H9 (cell line): ENCODE measurements at regions not wholly inside any gene's neighbourhood (a gene's known extent, or its start where the extent isn't known, plus 50 kb on each side); places are given as distances from the start of the nearest gene placed in this dataset.

Experiments used
- DNase-seq: peaks from one replicate; pipeline ENCODE4 v3.0.0-alpha.2; 2017
- H2AFZ ChIP-seq: one replicate; pipeline ENCODE4 v1.6.1; 2013; ENCODE audit warnings: mild to moderate bottlenecking, low read length, control low read depth, moderate library complexity
- H2AK5ac ChIP-seq: 2 replicates; pipeline ENCODE4 v1.6.1; 2013; ENCODE audit warnings: low read length, control low read depth, mixed read lengths; ENCODE audit not compliant: insufficient read length
- H2BK120ac ChIP-seq: one replicate; pipeline ENCODE4 v1.6.1; 2013; ENCODE audit warnings: low read depth, mild to moderate bottlenecking, low read length, control low read depth, inconsistent platforms; ENCODE audit not compliant: poor library complexity, severe bottlenecking
- H2BK12ac ChIP-seq: 2 replicates; pipeline ENCODE4 v1.6.1; 2013; ENCODE audit warnings: low read length, control low read depth, mixed read lengths, low read depth; ENCODE audit not compliant: insufficient read length
- H2BK15ac ChIP-seq: 2 replicates; pipeline ENCODE4 v1.6.1; 2013; ENCODE audit warnings: low read depth, low read length, control low read depth
- H2BK20ac ChIP-seq: one replicate; pipeline ENCODE4 v1.6.1; 2013; ENCODE audit warnings: low read depth, mild to moderate bottlenecking, low read length, control low read depth, inconsistent platforms; ENCODE audit not compliant: poor library complexity, severe bottlenecking
- H2BK5ac ChIP-seq: 2 replicates; pipeline ENCODE4 v1.6.1; 2013; ENCODE audit warnings: low read length, control low read depth, mixed read lengths; ENCODE audit not compliant: insufficient read length
- H3K14ac ChIP-seq: 2 replicates; pipeline ENCODE4 v1.6.1; 2013; ENCODE audit warnings: low read length, control low read depth; ENCODE audit not compliant: insufficient read depth
- H3K18ac ChIP-seq: 2 replicates; pipeline ENCODE4 v1.6.1; 2013; ENCODE audit warnings: low read depth, mild to moderate bottlenecking, mixed read lengths, low read length, control low read depth; ENCODE audit not compliant: insufficient read length
- H3K23ac ChIP-seq: 2 replicates; pipeline ENCODE4 v1.6.1; 2013; ENCODE audit warnings: low read length, control low read depth, mixed read lengths, low read depth; ENCODE audit not compliant: insufficient read length
- H3K23me2 ChIP-seq: 2 replicates; pipeline ENCODE4 v1.6.1; 2013; ENCODE audit warnings: low read depth, mild to moderate bottlenecking, mixed read lengths, low read length, control low read depth; ENCODE audit not compliant: insufficient read length, poor library complexity, severe bottlenecking
- H3K27ac ChIP-seq: 2 replicates; pipeline ENCODE4 v1.5.1; 2013; ENCODE audit warnings: low read length, control low read depth, mixed read lengths, low read depth; ENCODE audit not compliant: insufficient read length
- H3K27me3 ChIP-seq: 2 replicates; pipeline ENCODE4 v1.6.1; 2013; ENCODE audit warnings: low read length, control low read depth, inconsistent platforms; ENCODE audit not compliant: insufficient read depth
- H3K4ac ChIP-seq: 2 replicates; pipeline ENCODE4 v1.6.1; 2013; ENCODE audit warnings: low read depth, mild to moderate bottlenecking, control low read depth, inconsistent platforms, low read length, moderate library complexity
- H3K4me1 ChIP-seq: 2 replicates; pipeline ENCODE4 v1.6.1; 2013; ENCODE audit warnings: low read length, control low read depth, inconsistent platforms; ENCODE audit not compliant: insufficient read depth
- H3K4me2 ChIP-seq: 2 replicates; pipeline ENCODE4 v1.6.1; 2013; ENCODE audit warnings: low read length, control low read depth, mixed read lengths; ENCODE audit not compliant: insufficient read length, insufficient read depth
- H3K56ac ChIP-seq: 2 replicates; pipeline ENCODE4 v1.6.1; 2013; ENCODE audit warnings: low read depth, mild to moderate bottlenecking, mixed read lengths, low read length, control low read depth; ENCODE audit not compliant: insufficient read length
- H3K79me1 ChIP-seq: 2 replicates; pipeline ENCODE4 v1.6.1; 2013; ENCODE audit warnings: low read depth, mild to moderate bottlenecking, moderate library complexity, low read length, control low read depth, inconsistent platforms; ENCODE audit not compliant: insufficient read depth, poor library complexity, severe bottlenecking
- H3K79me2 ChIP-seq: 2 replicates; pipeline ENCODE4 v1.6.1; 2013; ENCODE audit warnings: low read length, control low read depth, inconsistent platforms; ENCODE audit not compliant: insufficient read depth
- H3K9ac ChIP-seq: 2 replicates; pipeline ENCODE4 v1.6.1; 2013; ENCODE audit warnings: low read length, control low read depth, mixed read lengths; ENCODE audit not compliant: insufficient read length; ENCODE audit errors: extremely low read depth
- H3K9me3 ChIP-seq: one replicate; pipeline ENCODE4 v1.6.1; 2013; ENCODE audit warnings: low read depth, low read length, inconsistent platforms; ENCODE audit not compliant: control insufficient read depth
- H3T11ph ChIP-seq: one replicate; pipeline ENCODE4 v1.6.1; 2013; ENCODE audit warnings: mild to moderate bottlenecking, low read length, control low read depth, inconsistent platforms
- H4K20me1 ChIP-seq: one replicate; pipeline ENCODE4 v1.6.1; 2013; ENCODE audit not compliant: control insufficient read depth, insufficient read length, insufficient read depth
- H4K5ac ChIP-seq: 2 replicates; pipeline ENCODE4 v1.6.1; 2013; ENCODE audit warnings: low read depth, mild to moderate bottlenecking, mixed read lengths, low read length, control low read depth; ENCODE audit not compliant: insufficient read length
- H4K8ac ChIP-seq: replicated peaks from 2 replicates; pipeline ENCODE4 v1.6.1; 2013; ENCODE audit warnings: low read length, control low read depth, mixed read lengths, low read depth; ENCODE audit not compliant: insufficient read length
- H4K91ac ChIP-seq: 2 replicates; pipeline ENCODE4 v1.6.1; 2013; ENCODE audit warnings: low read depth, mild to moderate bottlenecking, moderate library complexity, mixed read lengths, low read length, control low read depth; ENCODE audit not compliant: insufficient read length
- H3K27ac Mint-ChIP-seq, 3 experiments: 2 replicates in 2 of 3; 3 replicates in 1 of 3; pipeline ENCODE4 v1.8.0; 2020 to 2021; ENCODE audit warnings: mixed read lengths in 3 of 3, mild to moderate bottlenecking in 1 of 3, moderate library complexity in 1 of 3
- H3K27me3 Mint-ChIP-seq: 2 replicates; pipeline ENCODE4 v1.8.0; 2021; ENCODE audit warnings: low read depth, mild to moderate bottlenecking, moderate library complexity, mixed read lengths
- H3K36me3 Mint-ChIP-seq, 3 experiments: 2 replicates in 2 of 3; 3 replicates in 1 of 3; pipeline ENCODE4 v1.8.0; 2020 to 2021; ENCODE audit warnings: low read depth in 3 of 3, mixed read lengths in 3 of 3; ENCODE audit not compliant: insufficient read depth in 1 of 3
- H3K4me1 Mint-ChIP-seq, 2 experiments: 2 replicates each; pipeline ENCODE4 v1.8.0; 2020; ENCODE audit warnings: mixed read lengths in 2 of 2
- H3K4me3 Mint-ChIP-seq, 2 experiments: 2 replicates in 1 of 2; 3 replicates in 1 of 2; pipeline ENCODE4 v1.8.0; 2020 to 2021; ENCODE audit warnings: mild to moderate bottlenecking in 2 of 2, mixed read lengths in 2 of 2, moderate library complexity in 1 of 2
- H3K9me3 Mint-ChIP-seq, 2 experiments: 2 replicates in 1 of 2; 3 replicates in 1 of 2; pipeline ENCODE4 v1.8.0; 2020; ENCODE audit warnings: mild to moderate bottlenecking in 2 of 2, mixed read lengths in 2 of 2, moderate library complexity in 1 of 2
- CTCF ChIP-seq: fragments of 200-600 bp; sonication (generic); conservative IDR thresholded peaks from 3 replicates; pipeline ENCODE4 v1.8.0; 2021; ENCODE audit warnings: antibody characterized with exemption, mild to moderate bottlenecking
- whole genome bisulfite sequencing: extraction: QIAGEN DNeasy Blood & Tissue Kit; methylation state at CpG from one replicate; pipeline ENCODE4 v1.1.7; 2013; ENCODE audit warnings: missing lambda C conversion rate, low lambda C conversion rate, mixed read lengths; ENCODE audit not compliant: insufficient read length; ENCODE audit errors: extremely low coverage; 5-methylcytosine and 5-hydroxymethylcytosine counted together

- no peak overlapping the region for H4K5ac ChIP-seq
- H3K27me3 ChIP-seq: no peaks in the 10 kb centered on the region
- H3K79me2 ChIP-seq: no peaks in the 10 kb centered on the region
- no peaks in the 10 kb centered on the region for H3K4me1 Mint-ChIP-seq
- no CpG with 5 or more reads among the region's 6 CpGs for WGBS
- no peak overlapping the region for H2BK15ac ChIP-seq
- no peak overlapping the region for H3K18ac ChIP-seq
- no peak overlapping the region for H2AFZ ChIP-seq
- H3K14ac ChIP-seq: no peak overlapping the region
- H3K9me3 ChIP-seq: no peaks in the 10 kb centered on the region
- peaks cover 1% of the 10 kb centered on the region; the same call in 1 of the 2 replicates for H3K27me3 Mint-ChIP-seq
- H3K27ac Mint-ChIP-seq: no peak overlapping the region
- H3K23me2 ChIP-seq: no peaks in the 10 kb centered on the region
- no peak for TF ChIP-seq CTCF
- no peak overlapping the region for H3K4me3 Mint-ChIP-seq
- no peak for DNase-seq
- no peak overlapping the region for H2BK120ac ChIP-seq
- peaks cover under 1 to 3% (median 1%) of the 10 kb centered on the region in 3 experiments; a peak in 2 of 7 replicates for H3K36me3 Mint-ChIP-seq
- H2BK5ac ChIP-seq: no peak overlapping the region
- no peak overlapping the region for H4K8ac ChIP-seq
- H2BK20ac ChIP-seq: no peak overlapping the region
- no peak overlapping the region for H3K4me2 ChIP-seq
- H3K79me1 ChIP-seq: no peaks in the 10 kb centered on the region
- H3K9me3 Mint-ChIP-seq: peaks cover 4 to 5% of the 10 kb centered on the region in 2 experiments
- no peaks in the 10 kb centered on the region for H3K4me1 ChIP-seq
- no peak overlapping the region for H2AK5ac ChIP-seq
- no peak overlapping the region for H2BK12ac ChIP-seq
- no peak overlapping the region for H3T11ph ChIP-seq
- H4K20me1 ChIP-seq: no peaks in the 10 kb centered on the region
- no peak overlapping the region for H3K56ac ChIP-seq
- H4K91ac ChIP-seq: no peak overlapping the region
- H3K9ac ChIP-seq: no peak overlapping the region
- no peak overlapping the region for H3K4ac ChIP-seq
- H3K27ac ChIP-seq: no peak overlapping the region
- H3K23ac ChIP-seq: no peak overlapping the region
Observed at GRCh38 chr1:176338877-176339276, 124.1 kb upstream of the PAPPA2 start.
